ENCODE measurements at regions not wholly inside any gene's neighbourhood (a gene's known extent, or its start where the extent isn't known, plus 50 kb on each side); places are given as distances from the start of the nearest gene placed in this dataset.
A peak's percentile ranks its signal among the peaks of the same experiment; 100 is the strongest.

DNA sequence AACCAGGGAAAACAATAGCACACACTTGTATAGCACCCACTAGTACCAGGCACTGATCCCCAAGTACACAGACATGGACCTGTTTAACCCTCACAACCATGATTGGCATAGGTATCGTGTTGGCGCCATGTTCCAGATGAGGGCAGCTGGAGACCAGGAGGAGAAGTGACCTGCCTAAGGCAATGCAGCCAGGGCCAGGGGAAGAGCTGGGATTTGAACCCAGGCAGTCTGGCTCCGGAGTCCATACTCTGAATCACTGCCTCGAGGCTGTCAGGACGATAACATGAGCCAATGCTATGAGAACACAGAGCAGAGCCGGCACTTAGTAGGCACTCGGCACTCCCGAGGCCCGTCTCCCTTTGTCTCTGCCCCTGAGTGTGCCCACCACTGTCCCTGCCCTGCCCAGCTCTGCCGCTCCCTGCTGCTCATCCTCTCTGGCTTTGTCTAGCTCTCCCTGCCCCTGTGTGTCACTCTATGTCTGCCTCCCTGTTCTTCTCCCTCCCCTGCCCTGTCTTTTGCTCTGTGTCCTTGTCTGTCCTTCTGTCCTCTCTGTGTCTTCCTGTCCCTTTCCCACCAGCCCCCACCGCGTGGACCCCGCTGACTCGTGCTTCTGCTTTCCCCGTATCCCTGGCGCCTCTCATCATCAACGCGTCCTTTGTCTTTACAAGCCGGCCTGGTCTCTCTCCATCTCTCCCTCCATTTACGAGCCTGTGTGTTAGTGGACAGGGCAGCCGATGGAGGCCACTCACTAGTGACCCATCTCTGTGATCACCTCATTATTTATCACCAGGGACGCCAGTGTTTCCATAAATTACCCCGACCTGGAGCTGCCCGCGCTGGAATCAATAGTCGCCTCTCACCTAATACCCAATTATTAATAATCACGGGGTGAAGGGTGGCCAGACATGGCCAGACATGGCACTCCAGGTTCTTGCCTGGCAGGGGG is 99.4 kb upstream of the MVB12B start:
- DNase-seq: no peak

DNA sequence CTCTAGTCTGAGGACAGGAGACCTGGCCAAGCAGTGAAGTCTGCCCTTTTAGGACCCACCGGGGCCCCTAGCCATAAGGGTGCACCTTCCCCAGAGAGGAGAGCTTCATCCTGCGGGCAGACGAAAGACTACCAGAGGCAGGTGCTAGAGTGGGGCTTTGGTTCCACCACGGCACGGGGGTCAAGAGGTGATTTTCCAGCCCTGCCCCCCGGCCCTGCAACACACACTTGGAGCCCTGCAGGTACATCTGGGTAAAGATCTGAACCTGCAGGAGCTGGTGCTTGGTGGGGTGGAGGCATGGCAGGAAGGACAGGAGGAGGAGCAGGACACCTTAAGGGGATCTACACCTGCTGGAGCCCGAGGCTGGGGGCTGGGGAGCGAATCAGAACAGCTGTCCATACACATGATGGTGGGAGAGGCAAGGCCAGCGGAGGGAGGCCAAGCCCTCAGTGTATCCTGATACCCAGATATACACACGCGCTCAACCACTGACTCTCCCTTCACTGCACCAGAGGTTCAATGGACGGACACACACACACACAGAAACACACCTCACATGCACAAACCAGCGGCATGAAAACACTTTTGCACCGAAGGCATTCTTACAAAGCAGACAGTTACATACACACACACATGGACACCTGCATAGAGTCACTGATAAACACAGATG is 98.4 kb upstream of the MVB12B start:
- no peak for DNase-seq

DNA sequence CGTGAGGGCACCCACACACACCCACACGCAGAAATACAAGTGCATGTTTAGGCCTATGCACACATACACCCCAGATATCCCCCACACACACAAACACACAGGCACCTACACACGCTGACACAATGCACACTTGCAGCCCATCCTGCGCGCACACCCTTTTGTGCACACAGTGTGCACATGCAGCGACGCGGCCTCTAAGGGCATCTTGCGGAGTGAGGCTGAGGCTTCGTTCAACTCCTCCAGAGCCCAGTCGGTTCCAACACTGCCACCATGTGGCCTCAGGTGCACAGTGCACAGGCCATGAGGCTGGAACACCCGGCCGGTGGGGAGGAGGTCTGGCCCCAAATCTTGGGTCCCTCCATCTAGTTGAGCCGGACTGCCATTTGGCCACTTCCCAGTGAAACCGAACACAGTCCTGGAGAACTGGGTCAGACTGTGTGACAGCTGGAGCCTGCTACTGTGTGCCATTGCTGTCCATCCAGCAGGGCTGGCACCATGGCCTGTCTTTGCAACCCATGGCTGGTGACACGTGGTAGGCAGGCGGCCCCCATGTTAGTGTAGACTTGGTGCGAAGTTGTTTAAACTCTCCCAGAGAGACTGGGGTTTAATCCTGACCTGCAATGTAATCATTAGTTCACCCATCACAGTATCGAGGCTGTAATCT is 97.7 kb upstream of the MVB12B start:
- peak; percentile 64 for DNase-seq

DNA sequence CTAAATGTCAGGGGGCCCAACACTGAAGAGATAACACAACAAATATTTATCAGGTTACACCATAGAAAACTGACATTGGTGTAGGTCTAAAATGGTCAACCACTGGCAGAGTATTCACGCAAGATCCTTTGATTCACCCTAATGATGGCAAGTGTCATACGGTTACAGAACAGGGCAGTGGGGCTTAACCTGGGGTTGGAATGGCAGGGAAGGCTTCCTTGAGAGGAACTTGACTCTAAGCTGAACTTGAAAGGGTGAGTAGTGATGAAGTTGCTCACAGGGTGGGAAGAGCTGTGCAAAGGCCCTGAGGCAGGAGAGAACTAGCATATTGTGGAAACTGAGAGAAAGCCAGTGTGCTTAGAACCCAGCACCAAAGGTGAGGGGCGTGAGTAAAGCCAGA is 97.1 kb upstream of the MVB12B start:
- no peak for DNase-seq

DNA sequence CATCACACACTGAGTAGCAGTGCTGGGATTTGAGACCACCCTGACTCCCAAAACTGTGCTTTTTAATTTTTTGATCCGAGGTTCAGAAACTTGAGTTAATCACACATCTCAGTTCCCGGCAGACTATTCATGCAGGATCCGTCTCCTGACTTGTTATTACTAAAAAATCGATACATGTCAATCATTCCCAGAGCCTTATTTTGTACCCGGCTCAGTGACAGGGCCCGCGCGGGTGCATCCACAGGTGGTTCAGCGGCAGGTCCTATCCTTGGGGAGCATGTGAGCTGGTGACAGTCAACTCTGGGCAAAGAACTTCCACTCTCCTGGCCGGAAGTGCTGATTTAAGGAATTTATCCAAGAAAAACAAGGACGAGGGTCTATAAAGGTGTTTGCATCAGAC is 95.9 kb upstream of the MVB12B start:
- DNase-seq: no peak

DNA sequence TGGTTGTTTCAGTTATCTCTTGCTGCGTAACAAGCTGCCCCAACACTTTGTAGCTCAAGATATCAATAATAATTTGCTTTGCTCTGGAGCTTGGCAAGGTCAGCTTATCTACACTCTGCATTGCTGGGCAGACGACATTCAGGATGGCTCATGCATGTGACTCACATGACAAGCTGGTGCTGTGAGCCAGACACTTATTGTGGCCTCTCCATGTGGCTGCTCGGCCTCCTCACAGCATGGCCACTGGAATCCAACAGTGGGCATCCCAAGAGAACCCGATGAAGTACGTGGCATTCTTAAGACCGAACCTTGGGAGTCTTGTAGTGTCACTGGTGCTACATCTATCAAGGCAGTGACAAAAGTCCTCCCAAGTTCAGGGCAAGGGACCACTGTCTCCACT is 94.2 kb upstream of the MVB12B start:
- no peak for DNase-seq

DNA sequence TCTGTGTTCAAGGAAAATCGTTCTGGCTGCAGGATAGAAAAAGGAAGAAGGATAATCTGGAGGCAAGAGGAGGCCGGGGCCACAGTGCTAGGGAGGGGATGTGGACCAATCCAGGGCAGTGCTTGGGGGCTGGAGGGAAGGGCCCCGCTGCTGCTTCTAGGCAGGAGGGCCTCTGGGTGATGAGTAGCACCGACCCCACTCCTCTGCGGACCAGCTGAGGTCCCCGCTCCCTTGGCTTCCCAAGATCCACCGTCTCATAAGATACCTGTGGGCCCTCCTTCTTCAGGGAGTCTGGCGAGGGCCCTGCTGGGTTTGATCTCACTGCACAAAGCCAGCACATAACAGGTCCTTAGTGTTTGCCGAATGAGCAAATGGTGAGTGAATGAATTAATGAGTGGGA is 93.5 kb upstream of the MVB12B start:
- DNase-seq: no peak

DNA sequence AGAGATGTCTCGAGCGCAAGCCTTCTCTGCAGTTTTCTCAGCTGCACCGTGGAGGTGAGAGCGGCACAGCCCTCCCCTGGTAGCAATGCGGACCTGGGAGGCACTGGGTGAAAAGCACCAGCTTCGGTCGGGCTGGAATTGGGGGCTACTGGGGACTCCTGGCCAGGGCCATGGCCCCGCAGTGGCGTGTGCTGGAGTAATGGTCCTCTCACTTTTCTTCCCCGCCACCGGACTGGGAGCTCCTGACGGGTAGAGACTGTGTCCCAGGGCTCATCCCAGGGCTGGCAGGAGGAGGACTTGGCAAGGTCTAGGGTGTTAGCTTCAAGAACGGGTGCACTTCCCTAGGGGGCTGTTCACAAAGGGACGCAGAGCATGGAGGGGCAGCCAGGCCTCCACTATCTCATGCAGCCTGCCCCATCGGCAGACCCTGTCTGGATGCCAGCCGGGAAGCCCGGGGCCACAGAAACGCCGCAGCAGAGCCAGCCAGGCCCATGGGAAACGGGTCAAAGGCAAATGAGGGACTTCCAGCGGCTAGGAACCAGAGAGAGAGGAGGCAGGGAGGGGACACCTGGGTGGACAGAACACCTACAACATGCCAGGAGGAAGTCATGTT is 92.6 kb upstream of the MVB12B start:
- DNase-seq: no peak

DNA sequence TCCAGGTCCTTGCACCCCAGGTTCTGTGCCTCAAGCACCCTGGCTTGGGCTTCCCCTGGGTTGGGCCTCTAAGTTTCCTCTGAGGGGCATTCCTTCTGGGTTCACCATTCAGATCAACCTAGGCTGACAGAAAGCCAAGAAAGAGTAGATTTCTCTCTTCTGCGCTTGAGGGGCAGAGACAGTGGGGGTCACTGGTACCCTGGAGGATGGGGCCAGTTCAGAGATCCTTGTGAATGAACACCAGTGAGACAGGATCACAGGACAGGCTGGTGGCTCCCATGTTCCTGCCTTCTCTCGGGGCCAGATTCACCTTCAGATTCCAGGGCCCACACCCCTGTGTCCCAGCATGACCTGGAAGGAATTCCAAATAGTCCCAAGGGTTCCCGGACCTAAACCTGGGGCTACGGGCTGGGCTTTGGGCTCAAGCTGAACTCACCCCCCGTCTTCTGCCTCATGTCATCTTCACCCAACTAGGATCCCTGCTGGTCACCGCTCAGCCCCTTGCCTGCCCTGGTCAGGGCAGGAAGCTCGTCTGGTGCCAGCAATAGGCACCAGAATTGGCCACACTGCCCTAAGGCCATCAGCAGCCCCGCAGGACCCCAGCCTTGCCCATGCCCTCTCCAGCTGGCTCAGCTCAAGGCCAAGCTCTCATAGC is 91.8 kb upstream of the MVB12B start:
- no peak for DNase-seq

DNA sequence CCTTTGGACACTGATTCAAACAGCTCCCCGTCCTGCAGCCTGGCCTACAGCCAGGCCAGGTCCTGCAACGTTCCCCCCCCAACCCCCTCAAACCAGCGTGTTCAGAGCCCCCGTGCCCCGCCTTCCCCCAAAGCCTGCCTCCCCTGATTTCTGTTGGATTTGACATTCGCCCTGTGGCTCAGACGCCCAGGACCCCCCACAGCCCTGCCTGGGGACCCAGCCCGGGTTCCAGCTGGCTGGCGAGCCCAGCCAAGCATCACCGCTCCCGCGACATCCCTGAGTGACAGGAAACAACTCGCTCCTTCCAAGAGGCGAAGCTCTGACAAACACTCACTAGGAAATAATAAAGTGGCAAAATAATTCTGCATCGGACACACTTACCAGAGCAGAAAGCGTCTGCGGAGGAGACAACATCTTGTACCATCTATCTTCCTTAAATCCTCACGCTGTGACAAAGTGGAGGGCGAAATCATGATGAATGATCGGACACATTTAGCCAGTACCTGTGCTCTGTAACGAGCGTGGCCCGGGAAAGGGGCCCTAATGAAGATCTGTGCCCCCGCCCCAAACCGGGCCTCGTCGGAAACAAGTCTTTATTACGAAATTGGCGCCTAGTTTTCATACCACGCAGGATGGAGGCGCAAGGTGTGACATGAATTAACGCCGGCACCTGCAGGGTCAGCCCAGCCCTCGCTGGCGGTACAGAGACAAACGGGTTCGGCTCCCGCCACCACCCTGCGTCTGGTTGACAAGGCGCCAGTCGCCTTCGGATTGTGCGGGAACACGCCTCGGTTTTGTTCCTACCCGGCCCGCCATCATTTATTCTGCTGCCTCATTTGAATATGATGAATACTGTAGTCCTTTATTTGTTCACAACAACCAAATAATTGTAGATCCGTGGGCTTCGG is 91.0 kb upstream of the MVB12B start:
- no peak for DNase-seq

DNA sequence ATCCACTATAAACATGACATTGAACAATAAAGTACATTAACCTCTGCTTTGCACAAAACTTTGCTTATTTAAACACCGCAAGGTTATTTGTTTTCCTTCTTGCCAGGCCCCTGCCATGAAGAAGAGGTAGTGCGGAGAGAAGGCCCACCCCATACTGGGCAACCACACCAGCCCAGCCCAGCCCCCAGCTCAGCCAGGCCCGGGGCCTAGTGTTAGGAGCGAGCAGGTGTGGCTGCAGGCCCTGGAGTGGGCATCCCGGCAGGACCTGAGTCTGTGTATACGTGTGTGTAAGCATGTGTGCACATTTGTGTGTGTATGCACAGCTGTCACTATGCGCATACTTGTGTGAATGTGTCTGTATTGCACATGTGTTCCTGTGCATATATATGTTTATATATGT is 90.4 kb upstream of the MVB12B start:
- no peak for DNase-seq

DNA sequence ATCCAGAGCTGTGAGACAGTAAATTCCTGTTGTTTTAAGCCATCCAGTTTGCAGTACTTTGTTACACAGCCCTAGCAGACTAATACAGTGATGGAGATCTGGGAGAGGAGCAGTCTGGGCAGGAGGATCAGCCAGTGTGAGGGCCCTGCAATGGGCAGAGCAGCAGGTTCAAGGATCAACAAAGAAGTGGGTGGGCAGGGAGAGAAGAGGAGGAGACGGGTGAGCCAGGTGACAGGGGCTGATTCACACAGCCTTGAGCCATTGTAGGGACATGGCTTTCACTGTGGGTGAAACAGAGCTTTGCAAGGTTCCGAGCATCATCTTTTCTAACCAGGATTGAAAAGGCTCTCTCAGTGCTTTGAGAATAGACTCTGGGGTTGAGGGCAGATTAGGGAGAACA is 88.2 kb upstream of the MVB12B start:
- DNase-seq: no peak

DNA sequence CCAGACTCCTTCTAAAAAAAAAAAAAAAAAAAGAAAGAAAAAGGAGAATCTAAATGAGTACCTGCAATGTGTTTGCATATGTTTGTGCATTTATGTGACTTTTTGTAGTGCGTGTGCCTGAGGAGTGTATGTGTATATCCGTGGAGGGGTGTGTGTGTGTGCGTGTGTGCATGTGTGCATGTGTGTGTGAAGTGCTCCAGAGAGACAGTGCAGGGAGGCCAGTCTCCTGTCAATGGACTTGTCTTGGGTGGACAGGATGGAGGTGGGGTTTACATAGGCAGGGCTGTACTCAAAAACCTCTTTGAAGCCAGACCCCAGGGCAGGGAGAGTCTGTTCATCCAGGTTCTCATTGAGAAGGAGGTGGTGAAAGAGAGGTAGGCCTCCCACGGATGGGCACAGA is 87.1 kb upstream of the MVB12B start:
- no peak for DNase-seq

DNA sequence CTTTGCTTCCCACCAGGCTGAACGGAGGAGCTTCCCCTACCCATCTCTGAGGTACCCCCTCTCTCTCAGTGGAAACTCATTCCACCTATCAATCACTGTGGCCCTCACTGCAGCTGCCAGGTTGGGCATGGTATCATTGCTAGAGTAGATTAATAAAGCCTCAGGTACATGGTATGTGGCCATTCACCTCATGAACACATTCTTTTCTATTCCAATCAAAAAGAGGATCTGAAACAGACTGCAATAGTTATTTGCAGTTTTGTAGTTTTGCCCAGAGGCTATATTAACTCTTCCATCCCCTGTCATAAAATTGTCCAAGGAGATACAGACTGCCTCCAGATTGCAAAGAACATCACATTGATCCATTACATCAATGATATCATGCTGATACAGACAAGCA is 85.8 kb upstream of the MVB12B start:
- DNase-seq: no peak

DNA sequence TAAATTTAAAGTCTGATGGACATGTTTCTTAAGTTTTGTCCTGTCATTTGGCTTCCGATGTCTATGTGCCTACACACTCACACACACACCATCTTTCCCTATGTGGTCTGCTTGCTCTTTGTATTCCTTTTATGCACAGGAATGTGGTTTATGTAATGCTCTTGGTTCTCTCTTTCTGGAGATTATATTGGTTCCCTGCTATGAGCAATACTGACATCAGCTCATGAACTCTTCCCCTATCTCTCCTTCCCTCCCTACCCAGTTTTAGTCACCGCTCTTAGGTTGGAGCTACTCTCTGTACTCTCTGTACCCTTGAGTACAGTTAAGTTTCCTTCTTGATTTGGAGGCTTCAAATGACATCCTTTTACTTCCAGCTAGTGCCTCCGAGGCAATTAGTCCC is 77.9 kb upstream of the MVB12B start:
- DNase-seq: no peak

DNA sequence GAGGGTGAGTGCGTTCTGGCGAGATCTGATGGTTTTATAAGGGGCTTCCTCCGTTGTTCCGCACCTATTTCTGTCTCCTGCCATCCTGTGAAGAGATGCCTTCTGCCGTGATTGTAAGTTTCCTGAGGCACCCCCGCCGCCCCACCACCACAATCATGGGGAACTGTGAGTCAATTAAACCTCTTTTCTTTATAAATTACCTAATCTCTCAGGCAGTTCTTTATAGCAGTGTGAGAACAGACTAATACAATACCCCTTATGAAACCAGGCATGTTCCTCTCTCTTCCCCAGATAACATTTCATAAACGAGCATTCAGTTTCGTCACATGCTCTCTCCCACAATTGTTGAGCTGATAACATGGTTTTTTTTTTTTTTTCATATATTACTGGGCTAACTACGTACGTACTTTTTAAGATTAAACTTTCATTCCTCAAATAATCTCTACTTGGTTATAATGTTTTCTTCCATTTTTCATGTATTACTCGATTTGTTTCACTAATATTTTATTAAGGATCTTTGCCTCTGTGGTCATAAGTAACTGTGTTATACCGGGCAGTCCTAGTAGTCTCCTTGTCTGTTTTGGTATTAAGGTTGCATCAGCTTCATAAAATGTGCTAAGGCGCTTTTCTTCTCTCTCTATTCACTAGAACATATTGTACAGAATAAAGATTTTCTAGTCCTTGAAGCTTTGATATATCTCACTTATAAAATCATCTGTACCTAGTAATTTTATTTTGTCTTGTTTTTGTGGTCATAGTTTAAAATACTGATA is 64.9 kb upstream of the MVB12B start:
- no peak for DNase-seq

DNA sequence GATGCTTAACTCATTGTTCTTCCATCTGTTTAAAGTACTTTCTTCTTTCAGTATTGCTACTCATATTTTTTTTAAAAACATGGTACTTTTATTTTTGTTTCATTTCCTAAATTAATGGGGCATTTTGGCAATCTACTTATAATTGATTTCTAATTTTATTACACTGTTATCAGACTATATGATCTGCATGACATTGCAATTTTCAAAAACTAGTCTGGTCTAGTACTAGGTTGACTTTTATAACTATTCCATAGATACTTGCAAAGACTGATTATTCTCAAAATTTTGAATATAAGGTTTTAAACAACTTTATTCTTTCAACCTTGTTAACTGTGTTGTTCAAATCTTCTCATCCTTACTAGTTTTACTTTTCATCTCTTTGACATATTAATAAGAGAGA is 63.9 kb upstream of the MVB12B start:
- no peak for DNase-seq

DNA sequence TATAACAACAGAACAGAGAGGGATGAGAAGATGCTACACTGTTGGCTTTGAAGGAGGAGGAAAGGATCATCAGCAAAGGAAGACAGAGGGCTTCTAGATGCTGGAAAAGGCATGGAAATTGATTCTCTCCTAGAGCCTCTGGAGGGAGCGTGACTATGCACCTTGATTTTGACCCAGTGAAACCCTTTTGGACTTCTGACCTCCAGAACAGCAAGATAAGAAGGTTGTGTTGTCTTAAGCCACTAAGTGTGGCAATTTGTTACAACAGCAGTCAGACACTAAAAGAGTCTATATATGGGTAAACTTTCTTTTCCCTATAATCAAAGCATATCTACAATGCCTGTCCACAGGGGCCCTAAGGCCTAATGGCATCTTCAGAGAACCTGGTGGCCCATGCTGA is 56.1 kb upstream of the MVB12B start:
- no peak for DNase-seq

DNA sequence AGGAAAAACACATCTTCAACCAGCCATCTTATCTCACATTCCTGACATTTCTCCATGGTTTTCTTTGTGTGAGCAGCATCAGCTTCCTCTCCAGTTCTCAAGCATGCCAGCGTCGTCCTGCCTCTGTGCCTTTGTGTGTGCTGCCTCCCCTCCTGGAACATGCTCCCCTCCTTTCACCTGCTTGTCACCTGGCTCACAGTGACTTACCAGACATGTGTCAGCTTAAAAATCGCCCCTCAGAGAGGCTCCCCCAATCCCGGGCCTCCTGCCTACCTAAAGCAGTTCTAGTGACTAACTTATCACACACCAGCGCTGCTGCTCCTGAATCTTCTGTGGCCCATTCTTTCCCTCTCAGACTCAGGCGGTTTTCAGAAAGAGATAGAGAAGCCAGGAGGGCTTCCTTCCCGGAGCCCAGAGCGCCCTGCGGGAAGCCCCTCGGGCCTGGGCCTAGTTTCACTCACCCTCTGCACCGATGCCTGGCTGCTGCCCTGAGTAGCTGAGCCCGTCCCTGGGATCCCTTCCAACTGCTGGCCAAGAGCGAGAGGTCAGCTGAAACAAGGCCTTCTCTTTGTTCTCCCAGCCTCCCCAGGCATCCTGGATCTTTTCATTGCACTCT is 51.1 kb upstream of the MVB12B start:
- DNase-seq: no peak

DNA sequence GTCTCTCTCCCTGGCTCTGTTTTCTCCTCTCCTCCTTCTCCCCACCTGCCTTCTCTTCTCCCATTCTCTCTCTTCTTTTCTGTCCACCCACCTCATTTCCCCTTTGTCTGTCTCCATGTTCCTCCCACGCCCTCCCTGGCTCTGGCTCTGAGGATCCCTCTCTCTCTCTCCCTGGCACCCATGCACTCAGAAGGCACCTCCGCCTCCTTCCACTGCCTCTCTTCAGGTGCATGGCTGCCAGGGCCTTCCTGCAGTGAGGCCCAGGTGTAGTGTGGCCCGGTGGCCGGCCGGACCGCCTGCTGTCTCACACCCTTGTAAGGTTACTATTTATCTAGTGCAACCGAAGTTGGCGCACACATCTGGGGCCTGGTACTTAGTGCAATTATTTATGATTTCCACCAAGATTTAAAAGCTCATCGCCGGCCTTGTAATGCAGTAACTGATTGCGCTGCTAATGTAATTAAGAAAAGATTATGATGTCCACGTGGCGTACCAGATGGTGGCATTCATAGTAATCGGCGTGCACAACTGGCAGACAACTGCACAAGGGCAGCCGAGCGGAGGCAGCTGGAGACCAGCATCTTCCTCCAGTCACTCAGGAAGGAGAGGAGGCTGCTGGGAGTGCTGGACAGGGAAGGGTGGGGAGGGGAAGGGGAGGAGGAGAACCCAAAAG is 50.4 kb upstream of the MVB12B start:
- no peak for DNase-seq

All from DMS153 (cell line).